Activated CD4-positive, alpha-beta T cell treated with anti-CD3 and anti-CD28 coated beads, Interleukin-2, amount 50 U/mL, for 16 hours (primary cell): ENCODE measurements at regions not wholly inside any gene's neighbourhood (a gene's known extent, or its start where the extent isn't known, plus 50 kb on each side); places are given as distances from the start of the nearest gene placed in this dataset.

Experiments
- DNase-seq: peaks from one replicate; pipeline ENCODE4 v3.0.0-alpha.2; 2020

DNA sequence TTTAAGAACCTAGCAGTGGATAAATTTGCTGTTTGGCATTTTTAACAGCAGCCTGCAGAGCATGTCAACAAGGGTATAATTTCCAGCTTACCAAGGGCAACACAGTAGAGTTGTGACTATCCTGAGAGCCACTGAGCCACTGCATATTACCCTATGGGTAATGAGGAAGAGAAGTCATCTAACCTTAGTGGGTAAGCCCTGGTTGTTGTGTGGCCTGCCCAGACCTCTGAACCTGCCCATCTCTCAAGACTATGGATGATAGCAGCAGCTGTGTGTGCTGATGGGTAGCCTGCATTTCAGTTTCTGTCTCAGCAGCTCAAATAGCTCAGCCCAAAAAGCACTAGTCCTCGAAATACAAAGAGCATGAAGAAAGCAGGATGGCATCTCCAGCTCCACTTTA, 56.1 kb upstream of the PIP5K1B start:
- DNase-seq, result no peak

GRCh38 chr9:68651280-68651893, 53.7 kb upstream of the PIP5K1B start:
- DNase-seq, result peak; percentile 43

- DNase-seq, result peak; percentile 62
Observed at GRCh38 chr9:68653141-68653595, 51.9 kb upstream of the PIP5K1B start.

DNA sequence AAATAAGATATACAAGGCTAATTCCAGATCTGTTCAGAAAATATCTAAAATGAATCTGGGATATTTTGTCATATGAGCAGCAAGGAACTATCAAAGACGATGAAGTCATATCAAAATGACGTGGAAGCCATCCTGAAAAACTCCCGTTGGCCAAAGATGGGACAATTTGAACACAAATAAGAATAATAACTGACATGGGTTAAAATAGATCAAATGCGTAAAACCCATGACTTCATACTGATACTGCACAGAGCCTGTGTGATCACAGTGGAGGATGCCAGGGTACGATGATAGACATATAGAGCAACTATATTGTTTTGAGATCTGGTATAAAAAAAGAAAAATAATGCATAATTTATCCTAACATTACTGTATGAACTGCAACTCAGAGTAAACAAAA, 51.0 kb upstream of the PIP5K1B start:
- DNase-seq, result no peak
